ENCODE measurements at regions not wholly inside any gene's neighbourhood (a gene's known extent, or its start where the extent isn't known, plus 50 kb on each side); places are given as distances from the start of the nearest gene placed in this dataset.
"Not testable (repeated sequence)": the region's sequence is repeated elsewhere in the genome, so short reads cannot be mapped to it uniquely, and the experiment has no call there.

DNA sequence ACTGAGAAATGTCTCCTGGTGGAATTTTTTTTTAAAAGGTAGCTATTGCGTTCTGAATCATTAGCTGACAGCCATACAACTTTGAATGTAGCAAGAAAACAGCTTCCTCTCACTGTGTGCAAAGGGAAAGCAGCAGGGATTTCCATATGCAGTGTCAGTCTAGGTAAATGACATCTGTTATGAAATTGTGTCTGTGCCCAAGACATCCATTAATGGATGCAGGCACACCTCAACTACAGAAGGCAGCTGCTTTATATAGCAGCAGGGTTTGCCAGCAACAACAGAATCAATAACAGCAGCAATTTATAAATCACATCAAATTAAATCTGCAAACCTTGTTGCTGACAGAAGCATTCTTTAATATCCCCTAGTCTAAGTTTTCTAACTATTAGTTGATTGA lies 745.3 kb upstream of the RAG2 start:
- Histone ChIP-seq H3K27me3 (ENCODE audit: insufficient read depth, low read length) (no peaks in the 10 kb centered on the region), H3K4me1 (ENCODE audit: insufficient read depth, low read length) (no peaks in the 10 kb centered on the region), H3K36me3 (ENCODE audit: insufficient read depth, low read length) (no peaks in the 10 kb centered on the region), H3K4me3 (ENCODE audit: low read length) (no peak overlapping the region), H3K9me3 (ENCODE audit: insufficient read depth, low read depth, low read length) (peaks cover 2% of the 10 kb centered on the region; the same call in 1 of the 2 replicates), H3K9ac (ENCODE audit: low read depth, low read length) (no peak overlapping the region), H3K27ac (ENCODE audit: low read depth, low read length) (no peak overlapping the region)
- WGBS, result 95% methylated on average over 1 of the region's 1 CpG

DNA sequence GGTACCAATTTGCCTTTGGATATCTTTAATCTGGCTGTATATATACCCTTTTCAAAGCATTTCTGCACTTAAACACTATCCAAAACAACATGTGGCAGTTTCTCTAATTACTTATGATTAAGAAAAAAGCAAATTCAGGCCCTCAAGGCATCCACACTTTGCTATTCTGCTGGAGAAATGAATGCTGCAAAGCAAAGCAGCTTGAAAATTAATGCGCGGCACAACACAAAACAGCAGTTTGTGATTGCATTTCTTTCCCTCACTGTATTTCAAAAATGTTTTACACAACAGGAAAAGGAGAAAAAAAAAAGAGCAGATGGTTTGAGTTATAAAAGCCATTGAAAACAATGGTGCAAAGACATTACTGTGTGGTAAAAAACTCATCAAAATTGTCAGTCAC lies 738.4 kb upstream of the RAG2 start:
- no peak overlapping the region for H3K4me3 ChIP-seq (ENCODE audit: low read length)
- H3K27ac ChIP-seq (ENCODE audit: low read depth, low read length), result no peak overlapping the region
- no peaks in the 10 kb centered on the region for H3K36me3 ChIP-seq (ENCODE audit: insufficient read depth, low read length)
- no peaks in the 10 kb centered on the region for H3K4me1 ChIP-seq (ENCODE audit: insufficient read depth, low read length)
- no peaks in the 10 kb centered on the region for H3K27me3 ChIP-seq (ENCODE audit: insufficient read depth, low read length)
- no peak overlapping the region for H3K9ac ChIP-seq (ENCODE audit: low read depth, low read length)
- whole genome bisulfite sequencing, result 95% methylated on average over 2 of the region's 2 CpGs
- H3K9me3 ChIP-seq (ENCODE audit: insufficient read depth, low read depth, low read length), result no peaks in the 10 kb centered on the region

DNA sequence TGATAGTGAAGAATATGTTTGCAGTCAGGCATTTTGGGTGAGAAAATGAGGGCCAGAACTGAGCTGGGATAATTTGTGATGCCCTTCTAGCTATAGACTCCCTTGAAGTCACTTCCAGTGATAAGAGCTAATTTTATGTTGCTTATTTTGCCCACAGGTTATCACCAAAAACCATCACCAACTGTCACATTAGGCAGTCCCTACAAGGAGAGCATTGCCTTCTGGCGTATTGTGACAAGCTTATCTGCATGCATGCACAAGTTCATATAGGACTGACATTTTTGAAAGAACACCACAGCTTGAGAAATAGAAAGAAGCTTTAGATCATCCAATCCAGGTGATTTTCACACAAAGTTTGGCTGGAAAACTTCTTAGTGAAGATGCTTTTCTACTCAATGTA lies 735.3 kb upstream of the RAG2 start:
- no peak overlapping the region for H3K4me3 ChIP-seq (ENCODE audit: low read length)
- H3K4me1 ChIP-seq (ENCODE audit: insufficient read depth, low read length), result no peaks in the 10 kb centered on the region
- no peaks in the 10 kb centered on the region for H3K27me3 ChIP-seq (ENCODE audit: insufficient read depth, low read length)
- no peaks in the 10 kb centered on the region for H3K36me3 ChIP-seq (ENCODE audit: insufficient read depth, low read length)
- H3K9ac ChIP-seq (ENCODE audit: low read depth, low read length), result no peak overlapping the region
- WGBS, result 97% methylated on average over 1 of the region's 1 CpG
- H3K27ac ChIP-seq (ENCODE audit: low read depth, low read length), result no peak overlapping the region
- peaks cover 3% of the 10 kb centered on the region; the same call in 1 of the 2 replicates for H3K9me3 ChIP-seq (ENCODE audit: insufficient read depth, low read depth, low read length)

DNA sequence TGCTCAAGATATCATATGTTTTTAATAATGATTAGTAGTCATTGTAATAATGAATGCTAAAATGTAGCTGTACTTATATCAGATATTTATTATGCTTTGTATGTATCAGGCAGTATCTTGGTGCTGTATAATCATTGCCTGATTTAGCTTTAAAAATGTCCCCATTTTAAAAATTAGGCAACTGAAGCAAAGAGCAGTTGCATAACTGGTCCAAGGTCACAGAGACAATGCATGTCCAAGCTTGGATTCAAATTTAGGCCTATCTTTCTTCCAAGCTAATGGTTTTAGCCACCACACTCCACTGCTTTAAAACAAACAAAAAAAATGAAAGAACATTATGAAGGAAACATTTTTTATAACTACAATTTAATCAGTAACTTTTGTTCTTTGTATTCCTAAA lies 725.8 kb upstream of the RAG2 start:
- Histone ChIP-seq H3K4me3 (ENCODE audit: low read length) (no peak overlapping the region), H3K27me3 (ENCODE audit: insufficient read depth, low read length) (no peaks in the 10 kb centered on the region), H3K9ac (ENCODE audit: low read depth, low read length) (no peak overlapping the region), H3K36me3 (ENCODE audit: insufficient read depth, low read length) (no peaks in the 10 kb centered on the region), H3K9me3 (ENCODE audit: insufficient read depth, low read depth, low read length) (peaks cover under 1% of the 10 kb centered on the region; the same call in 1 of the 2 replicates), H3K27ac (ENCODE audit: low read depth, low read length) (no peak overlapping the region), H3K4me1 (ENCODE audit: insufficient read depth, low read length) (no peaks in the 10 kb centered on the region)

DNA sequence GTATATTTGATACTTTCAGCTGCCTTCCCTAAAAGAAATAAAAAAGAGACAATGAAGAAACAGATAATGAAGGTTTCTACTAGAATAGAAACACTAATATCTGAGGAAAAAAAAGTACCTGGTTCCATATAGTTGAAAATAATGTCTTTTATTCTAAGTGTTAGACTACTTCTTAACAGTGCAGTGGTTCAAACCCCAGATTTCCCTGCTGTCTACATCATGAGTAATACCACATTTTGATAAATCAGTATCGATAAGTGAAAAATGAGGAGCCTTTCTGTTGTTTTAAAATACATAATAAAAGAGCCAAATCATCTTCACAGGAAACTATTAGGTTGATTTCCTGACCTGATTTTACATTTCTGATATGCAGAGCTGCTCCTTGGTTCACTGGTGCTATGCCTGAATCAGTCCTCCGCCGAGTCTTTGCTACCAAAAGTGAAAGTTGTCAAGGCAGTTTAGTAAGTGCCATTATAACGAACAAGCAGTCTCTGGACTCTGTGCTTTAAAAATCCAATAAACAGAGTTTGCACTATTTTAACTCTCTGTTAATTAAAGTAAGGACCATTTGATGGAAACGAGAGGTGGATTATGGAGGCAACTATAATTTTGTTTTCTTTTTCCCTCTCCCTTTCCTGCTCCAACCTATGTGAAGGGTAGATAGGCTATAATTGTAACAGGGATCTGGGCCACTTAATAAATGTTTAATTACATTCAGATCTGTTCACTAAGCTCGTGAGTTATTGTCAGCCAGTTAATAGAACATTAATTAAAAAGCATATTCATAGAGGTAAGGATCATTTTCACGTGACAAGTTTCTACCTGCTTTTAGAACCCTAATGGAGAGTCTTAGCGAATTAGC lies 724.5 kb upstream of the RAG2 start:
- Histone ChIP-seq H3K4me1 (ENCODE audit: insufficient read depth, low read length) (no peaks in the 10 kb centered on the region), H3K27ac (ENCODE audit: low read depth, low read length) (no peak overlapping the region), H3K9ac (ENCODE audit: low read depth, low read length) (no peak overlapping the region), H3K9me3 (ENCODE audit: insufficient read depth, low read depth, low read length) (no peaks in the 10 kb centered on the region), H3K36me3 (ENCODE audit: insufficient read depth, low read length) (no peaks in the 10 kb centered on the region), H3K4me3 (ENCODE audit: low read length) (no peak overlapping the region), H3K27me3 (ENCODE audit: insufficient read depth, low read length) (no peaks in the 10 kb centered on the region)
- 84% methylated on average over 6 of the region's 8 CpGs for WGBS

DNA sequence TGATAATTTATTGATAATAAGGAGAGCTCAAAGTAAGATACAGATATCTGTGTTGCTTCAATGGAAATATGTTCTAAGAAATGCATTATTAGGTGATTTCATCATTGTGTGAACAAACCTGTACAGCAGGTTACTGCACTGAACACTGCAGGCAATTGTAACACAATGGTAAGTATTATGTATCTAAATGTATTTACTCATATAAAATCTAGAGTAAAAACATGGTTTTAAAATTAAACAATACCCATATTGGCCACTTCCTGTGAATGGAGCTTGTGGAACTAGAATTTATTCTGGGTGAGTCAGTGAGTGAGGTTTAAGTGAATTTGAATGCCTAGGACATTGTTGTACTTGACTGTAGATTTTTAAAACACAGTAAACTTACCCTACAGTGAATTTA lies 722.9 kb upstream of the RAG2 start:
- H3K36me3 ChIP-seq (ENCODE audit: insufficient read depth, low read length), result no peaks in the 10 kb centered on the region
- H3K9me3 ChIP-seq (ENCODE audit: insufficient read depth, low read depth, low read length), result no peaks in the 10 kb centered on the region
- no peak overlapping the region for H3K4me3 ChIP-seq (ENCODE audit: low read length)
- H3K4me1 ChIP-seq (ENCODE audit: insufficient read depth, low read length), result no peaks in the 10 kb centered on the region
- no peaks in the 10 kb centered on the region for H3K27me3 ChIP-seq (ENCODE audit: insufficient read depth, low read length)
- H3K27ac ChIP-seq (ENCODE audit: low read depth, low read length), result no peak overlapping the region
- no peak overlapping the region for H3K9ac ChIP-seq (ENCODE audit: low read depth, low read length)

DNA sequence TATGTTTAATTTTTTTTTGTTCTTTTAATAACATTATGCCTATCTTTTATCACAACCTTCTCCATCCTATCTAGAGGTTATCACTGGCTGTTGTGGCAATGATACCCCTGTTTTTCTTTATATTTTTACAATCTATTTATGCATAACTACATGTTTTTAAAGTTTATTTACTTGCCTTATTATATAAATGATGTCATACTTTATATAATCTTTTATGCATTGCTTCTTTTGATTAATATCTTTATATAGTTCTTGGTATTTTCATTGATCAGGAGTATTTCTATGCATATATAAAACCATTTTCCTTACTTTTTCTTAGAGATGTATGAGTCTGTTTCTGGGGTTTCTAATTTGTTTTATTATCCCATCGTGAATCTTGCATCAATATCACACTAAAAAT lies 719.8 kb upstream of the RAG2 start:
- H3K9ac ChIP-seq (ENCODE audit: low read depth, low read length), result no peak overlapping the region
- H3K27ac ChIP-seq (ENCODE audit: low read depth, low read length), result no peak overlapping the region
- H3K9me3 ChIP-seq (ENCODE audit: insufficient read depth, low read depth, low read length), result no peaks in the 10 kb centered on the region
- WGBS, result no CpG with 5 or more reads among the region's 1 CpG
- H3K27me3 ChIP-seq (ENCODE audit: insufficient read depth, low read length), result no peaks in the 10 kb centered on the region
- H3K4me1 ChIP-seq (ENCODE audit: insufficient read depth, low read length), result no peaks in the 10 kb centered on the region
- no peak overlapping the region for H3K4me3 ChIP-seq (ENCODE audit: low read length)
- no peaks in the 10 kb centered on the region for H3K36me3 ChIP-seq (ENCODE audit: insufficient read depth, low read length)

DNA sequence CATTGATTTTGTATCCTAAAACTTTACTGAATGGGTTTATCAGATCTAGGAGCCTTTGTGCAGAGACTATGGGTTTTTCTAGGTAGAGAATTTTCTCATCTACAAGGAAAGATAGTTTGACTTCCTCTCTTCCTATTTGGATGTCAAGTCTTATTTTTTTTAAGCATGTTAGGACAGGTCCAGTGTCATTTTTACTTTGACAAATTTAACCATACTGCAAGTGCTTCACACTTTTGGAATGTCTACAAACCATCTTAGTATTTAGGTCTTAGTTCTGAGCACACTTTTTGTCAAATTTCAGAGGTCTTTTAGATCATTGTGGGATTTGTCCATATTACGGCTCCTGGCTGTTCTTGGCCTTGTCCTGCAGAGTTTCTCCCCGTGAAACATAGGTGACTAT lies 715.2 kb upstream of the RAG2 start:
- no peaks in the 10 kb centered on the region for H3K4me1 ChIP-seq (ENCODE audit: insufficient read depth, low read length)
- H3K9me3 ChIP-seq (ENCODE audit: insufficient read depth, low read depth, low read length), result peaks cover 14% of the 10 kb centered on the region; the same call in 1 of the 2 replicates
- H3K27me3 ChIP-seq (ENCODE audit: insufficient read depth, low read length), result no peaks in the 10 kb centered on the region
- no peaks in the 10 kb centered on the region for H3K36me3 ChIP-seq (ENCODE audit: insufficient read depth, low read length)
- no peak overlapping the region for H3K27ac ChIP-seq (ENCODE audit: low read depth, low read length)
- WGBS, result 94% methylated on average over 2 of the region's 2 CpGs
- H3K4me3 ChIP-seq (ENCODE audit: low read length), result no peak overlapping the region
- H3K9ac ChIP-seq (ENCODE audit: low read depth, low read length), result no peak overlapping the region

DNA sequence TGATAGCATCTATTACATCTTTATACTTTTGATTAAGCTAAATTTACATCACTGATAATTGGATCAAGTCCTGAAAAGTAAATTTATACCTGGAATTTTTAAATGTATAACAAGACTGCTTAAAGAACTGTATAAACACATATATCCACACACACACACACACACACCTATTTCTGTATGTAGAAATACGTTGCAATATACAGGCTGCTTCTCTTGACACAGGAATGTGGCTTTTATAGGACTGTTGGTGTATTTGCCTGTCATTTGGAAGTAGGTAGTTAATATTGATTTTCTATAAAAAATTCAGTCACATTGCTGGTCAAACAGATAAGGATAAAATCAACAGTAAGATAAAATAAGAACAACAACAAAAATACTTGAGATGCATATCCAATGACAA lies 708.5 kb upstream of the RAG2 start:
- H3K27ac ChIP-seq (ENCODE audit: low read depth, low read length), result no peak overlapping the region
- H3K36me3 ChIP-seq (ENCODE audit: insufficient read depth, low read length), result no peaks in the 10 kb centered on the region
- no peaks in the 10 kb centered on the region for H3K27me3 ChIP-seq (ENCODE audit: insufficient read depth, low read length)
- H3K4me3 ChIP-seq (ENCODE audit: low read length), result no peak overlapping the region
- H3K4me1 ChIP-seq (ENCODE audit: insufficient read depth, low read length), result no peaks in the 10 kb centered on the region
- no peak overlapping the region for H3K9ac ChIP-seq (ENCODE audit: low read depth, low read length)
- H3K9me3 ChIP-seq (ENCODE audit: insufficient read depth, low read depth, low read length), result peaks cover 53% of the 10 kb centered on the region
- 100% methylated on average over 1 of the region's 1 CpG for WGBS

DNA sequence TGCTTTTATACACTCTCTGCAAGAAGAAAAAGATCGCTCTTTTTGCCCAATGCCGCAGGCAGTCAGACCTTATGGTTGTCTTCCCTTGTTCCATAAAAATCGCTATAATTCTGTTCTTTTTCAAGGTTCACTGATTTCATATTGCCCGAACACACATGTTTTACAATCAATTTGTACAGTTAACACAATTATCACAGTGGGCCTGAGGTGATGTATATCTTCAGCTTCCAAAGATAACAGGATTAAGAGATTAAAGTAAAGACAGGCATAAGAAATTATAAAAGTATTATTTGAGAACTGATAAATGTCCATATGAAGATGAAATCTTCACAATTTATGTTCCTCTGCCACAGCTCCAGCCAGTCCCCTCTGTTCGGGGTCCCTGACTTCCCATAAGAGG lies 703.4 kb upstream of the RAG2 start:
- not testable (repeated sequence) for H3K36me3 ChIP-seq (ENCODE audit: insufficient read depth, low read length); H3K9ac ChIP-seq (ENCODE audit: low read depth, low read length); H3K4me1 ChIP-seq (ENCODE audit: insufficient read depth, low read length); H3K27me3 ChIP-seq (ENCODE audit: insufficient read depth, low read length); H3K4me3 ChIP-seq (ENCODE audit: low read length); H3K27ac ChIP-seq (ENCODE audit: low read depth, low read length)
- WGBS, result 93% methylated on average over 5 of the region's 5 CpGs
- H3K9me3 ChIP-seq (ENCODE audit: insufficient read depth, low read depth, low read length), result peaks cover 41% of the 10 kb centered on the region

DNA sequence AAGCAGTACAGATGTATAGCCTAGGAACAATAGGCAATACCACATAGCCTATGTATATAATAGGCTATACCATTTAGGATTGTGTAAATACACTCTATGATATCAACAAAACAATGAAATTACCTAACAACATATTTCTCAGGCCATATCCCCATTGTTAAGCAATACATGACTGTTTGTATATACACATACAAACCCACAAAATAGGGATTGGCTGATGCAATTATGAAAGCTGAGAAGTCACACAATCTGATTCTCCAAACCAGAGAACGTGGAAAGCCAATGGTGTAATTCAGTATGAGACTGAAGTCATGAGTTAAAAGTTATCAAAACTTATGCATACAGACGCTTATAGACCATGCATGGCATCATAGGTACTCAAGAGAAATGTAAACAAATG lies 700.1 kb upstream of the RAG2 start:
- no peaks in the 10 kb centered on the region for H3K36me3 ChIP-seq (ENCODE audit: insufficient read depth, low read length)
- H3K27ac ChIP-seq (ENCODE audit: low read depth, low read length), result no peak overlapping the region
- peaks cover 26% of the 10 kb centered on the region for H3K9me3 ChIP-seq (ENCODE audit: insufficient read depth, low read depth, low read length)
- H3K4me3 ChIP-seq (ENCODE audit: low read length), result no peak overlapping the region
- no peaks in the 10 kb centered on the region for H3K27me3 ChIP-seq (ENCODE audit: insufficient read depth, low read length)
- no peaks in the 10 kb centered on the region for H3K4me1 ChIP-seq (ENCODE audit: insufficient read depth, low read length)
- WGBS, result 84% methylated on average over 2 of the region's 2 CpGs
- H3K9ac ChIP-seq (ENCODE audit: low read depth, low read length), result no peak overlapping the region

DNA sequence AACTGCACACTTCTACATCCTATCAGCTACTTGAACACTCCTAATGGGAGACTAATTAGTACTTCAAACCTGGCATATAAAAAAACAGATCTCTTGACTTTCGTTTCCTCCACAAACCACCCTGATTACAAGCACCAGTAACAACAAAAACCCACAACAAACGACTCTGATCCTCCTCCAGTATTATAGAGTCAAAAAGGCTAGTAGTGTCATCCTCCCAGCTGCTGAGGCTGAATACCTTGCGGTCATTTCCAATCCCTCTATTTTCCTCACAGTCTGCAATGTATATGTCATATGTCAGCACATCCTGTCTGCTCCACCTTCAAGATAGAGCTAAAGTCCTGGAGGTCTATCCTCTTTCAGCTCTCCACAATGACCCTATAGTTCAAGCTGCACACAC lies 688.9 kb upstream of the RAG2 start:
- Histone ChIP-seq H3K36me3 (ENCODE audit: insufficient read depth, low read length) (no peaks in the 10 kb centered on the region), H3K27ac (ENCODE audit: low read depth, low read length) (no peak overlapping the region), H3K4me3 (ENCODE audit: low read length) (no peak overlapping the region), H3K4me1 (ENCODE audit: insufficient read depth, low read length) (no peaks in the 10 kb centered on the region), H3K9me3 (ENCODE audit: insufficient read depth, low read depth, low read length) (peaks cover 3% of the 10 kb centered on the region; the same call in 1 of the 2 replicates), H3K9ac (ENCODE audit: low read depth, low read length) (no peak overlapping the region), H3K27me3 (ENCODE audit: insufficient read depth, low read length) (no peaks in the 10 kb centered on the region)
- WGBS, result 89% methylated on average over 3 of the region's 3 CpGs
